H1 (cell line): ENCODE measurements at regions not wholly inside any gene's neighbourhood (a gene's known extent, or its start where the extent isn't known, plus 50 kb on each side); places are given as distances from the start of the nearest gene placed in this dataset.

Experiments
- CTCF ChIA-PET: fragments of 300-600 bp; sonication (Branson Sonifier 250); formaldehyde crosslinking; loops from one replicate; lab custom pipeline; 2021; ENCODE audit not compliant: partially characterized antibody; lab: Charles Lee
- POLR2A ChIA-PET: fragments of 300-600 bp; sonication (Branson Sonifier 250); formaldehyde crosslinking; loops from one replicate; lab custom pipeline; 2021; ENCODE audit warnings: inconsistent platforms; ENCODE audit not compliant: partially characterized antibody; lab: Charles Lee
- DNase-seq, 2 experiments: peaks; one replicate each; pipeline versions ENCODE4 v3.0.0 to v3.0.0-alpha.2; 2010 to 2022; ENCODE audit warnings: low spot score in 2 of 2, low read depth in 1 of 2, mixed read lengths in 1 of 2
- FAIRE-seq: peaks from 2 replicates; lab custom pipeline; 2011; peaks lifted over from hg19 to GRCh38; lab: Jason Lieb, UNC
- H2AFZ ChIP-seq: 2 replicates; pipeline ENCODE4 v1.8.1; 2012; ENCODE audit warnings: low read length, inconsistent platforms
- H2AK5ac ChIP-seq: 2 replicates; pipeline ENCODE4 v1.6.1; 2013; ENCODE audit warnings: low read depth, low read length
- H2BK120ac ChIP-seq: replicated peaks from 2 replicates; pipeline ENCODE3; 2013; ENCODE audit warnings: low read depth, low read length, inconsistent platforms
- H2BK12ac ChIP-seq: 2 replicates; pipeline ENCODE4 v1.6.1; 2013; ENCODE audit warnings: low read depth, low read length
- H2BK15ac ChIP-seq: 2 replicates; pipeline ENCODE4 v1.6.1; 2013; ENCODE audit warnings: low read length
- H2BK20ac ChIP-seq: 2 replicates; pipeline ENCODE4 v1.6.1; 2013; ENCODE audit warnings: low read length
- H2BK5ac ChIP-seq: 2 replicates; pipeline ENCODE4 v1.6.1; 2013; ENCODE audit warnings: low read depth, low read length
- H3K14ac ChIP-seq: 2 replicates; pipeline ENCODE4 v1.6.1; 2013; ENCODE audit warnings: inconsistent platforms; ENCODE audit not compliant: insufficient read length
- H3K18ac ChIP-seq: 2 replicates; pipeline ENCODE4 v1.6.1; 2013; ENCODE audit warnings: low read length; ENCODE audit errors: extremely low read depth
- H3K23ac ChIP-seq: 2 replicates; pipeline ENCODE4 v1.6.1; 2013; ENCODE audit warnings: inconsistent platforms; ENCODE audit not compliant: insufficient read length
- H3K23me2 ChIP-seq: 2 replicates; pipeline ENCODE4 v1.6.1; 2013; ENCODE audit warnings: low read depth, low read length
- H3K27ac ChIP-seq: 2 replicates; pipeline ENCODE4 v1.6.1; 2011; ENCODE audit warnings: low read depth, low read length, inconsistent platforms
- H3K27me3 ChIP-seq, 4 experiments: replicated peaks in 1 of 4; 1 replicate in 1 of 4; 2 replicates in 3 of 4; pipeline versions ENCODE4 v1.6.1 to v1.8.1; 2011 to 2013; ENCODE audit warnings: low read length in 3 of 4, mild to moderate bottlenecking in 3 of 4, inconsistent platforms in 2 of 4, mixed read lengths in 2 of 4, moderate library complexity in 1 of 4; ENCODE audit not compliant: control insufficient read depth in 3 of 4, insufficient read depth in 3 of 4; ENCODE audit errors: extremely low read depth in 1 of 4
- H3K36me3 ChIP-seq, 4 experiments: 2 replicates each; pipeline versions ENCODE4 v1.6.1 to v1.8.1; 2011 to 2013; ENCODE audit warnings: mild to moderate bottlenecking in 4 of 4, low read length in 3 of 4, moderate library complexity in 2 of 4, control low read depth in 1 of 4, inconsistent platforms in 1 of 4; ENCODE audit not compliant: insufficient read depth in 4 of 4, control insufficient read depth in 2 of 4
- H3K4ac ChIP-seq: replicated peaks from 2 replicates; pipeline ENCODE3; 2013; ENCODE audit warnings: low read length, low read depth, mixed read lengths, inconsistent platforms; ENCODE audit not compliant: insufficient read length
- H3K4me1 ChIP-seq, 4 experiments: replicated peaks in 1 of 4; 1 replicate in 1 of 4; 2 replicates in 3 of 4; pipeline versions ENCODE4 v1.6.1 to v1.8.1; 2011 to 2013; ENCODE audit warnings: low read length in 3 of 4, inconsistent platforms in 2 of 4, mixed read lengths in 1 of 4; ENCODE audit not compliant: insufficient read depth in 4 of 4, control insufficient read depth in 3 of 4
- H3K4me2 ChIP-seq, 2 experiments: 2 replicates each; pipeline versions ENCODE4 v1.6.1 to v1.8.1; 2011 to 2013; ENCODE audit warnings: low read depth in 2 of 2, low read length in 2 of 2, control low read depth in 1 of 2, inconsistent platforms in 1 of 2, mild to moderate bottlenecking in 1 of 2; ENCODE audit not compliant: insufficient read depth in 1 of 2
- H3K4me3 ChIP-seq, 4 experiments: fragments of 200-600, 300-600 bp in 1 of 4; sonication (generic), shearing (Covaris generic), sonication (Bioruptor Twin) in 1 of 4; 2 replicates each; pipeline versions ENCODE4 v1.5.1 to v1.8.1; 2011 to 2016; ENCODE audit warnings: low read length in 4 of 4, low read depth in 3 of 4, control low read depth in 2 of 4, inconsistent platforms in 2 of 4, mild to moderate bottlenecking in 2 of 4, mixed read lengths in 1 of 4, moderate library complexity in 1 of 4; ENCODE audit not compliant: insufficient read depth in 2 of 4; ENCODE audit errors: extremely low read depth in 1 of 4
- H3K56ac ChIP-seq: replicated peaks from 2 replicates; pipeline ENCODE3; 2013; ENCODE audit warnings: low read depth, mild to moderate bottlenecking, mixed read lengths, low read length, inconsistent platforms; ENCODE audit not compliant: insufficient read length
- H3K79me1 ChIP-seq: 2 replicates; pipeline ENCODE4 v1.6.1; 2013; ENCODE audit warnings: low read depth, low read length, control low read depth
- H3K79me2 ChIP-seq, 2 experiments: 2 replicates each; pipeline versions ENCODE4 v1.6.1 to v1.8.1; 2012 to 2013; ENCODE audit warnings: low read length in 2 of 2, mild to moderate bottlenecking in 2 of 2, inconsistent platforms in 1 of 2; ENCODE audit not compliant: insufficient read depth in 2 of 2, control insufficient read depth in 1 of 2
- H3K9ac ChIP-seq, 4 experiments: replicated peaks in 1 of 4; 1 replicate in 1 of 4; 2 replicates in 3 of 4; pipeline versions ENCODE4 v1.6.1 to v1.8.1; 2011 to 2013; ENCODE audit warnings: low read depth in 3 of 4, low read length in 3 of 4, control low read depth in 2 of 4, mild to moderate bottlenecking in 2 of 4, moderate library complexity in 2 of 4, inconsistent platforms in 1 of 4; ENCODE audit errors: extremely low read depth in 1 of 4
- H3K9me3 ChIP-seq, 2 experiments: 2 replicates each; pipeline versions ENCODE4 v1.6.1 to v1.8.1; 2012 to 2013; ENCODE audit warnings: mild to moderate bottlenecking in 2 of 2, moderate library complexity in 2 of 2, control low read depth in 1 of 2, inconsistent platforms in 1 of 2, low read depth in 1 of 2, low read length in 1 of 2, mixed read lengths in 1 of 2; ENCODE audit not compliant: insufficient read depth in 2 of 2
- H4K20me1 ChIP-seq, 2 experiments: replicated peaks in 1 of 2; 2 replicates each; pipeline versions ENCODE3 to v1.8.1; 2011 to 2013; ENCODE audit warnings: inconsistent platforms in 2 of 2, low read length in 2 of 2, mild to moderate bottlenecking in 1 of 2; ENCODE audit not compliant: insufficient read depth in 2 of 2, control insufficient read depth in 1 of 2
- H4K5ac ChIP-seq: 2 replicates; pipeline ENCODE4 v1.6.1; 2013; ENCODE audit warnings: low read length, low read depth, mixed read lengths, inconsistent platforms; ENCODE audit not compliant: insufficient read length
- H4K8ac ChIP-seq: 2 replicates; pipeline ENCODE4 v1.8.0; 2013; ENCODE audit warnings: mild to moderate bottlenecking, moderate library complexity, low read length, inconsistent platforms; ENCODE audit not compliant: insufficient read depth; ENCODE audit errors: extremely low read depth
- H4K91ac ChIP-seq: replicated peaks from 2 replicates; pipeline ENCODE3; 2013; ENCODE audit warnings: low read length, mixed read lengths, inconsistent platforms; ENCODE audit not compliant: insufficient read length
- CTCF ChIP-seq, 3 experiments: IDR thresholded peaks; 1 replicate in 2 of 3; 2 replicates in 1 of 3; pipeline versions ENCODE4 v1.5.1 to v1.6.1; 2011; ENCODE audit warnings: low read length in 3 of 3, mild to moderate bottlenecking in 3 of 3, inconsistent platforms in 2 of 3, low read depth in 1 of 3, moderate library complexity in 1 of 3; ENCODE audit not compliant: insufficient read depth in 1 of 3; ENCODE audit errors: control extremely low read depth in 1 of 3
- RFX5 ChIP-seq: IDR thresholded peaks from 2 replicates; pipeline ENCODE4 v1.6.1; 2011; ENCODE audit warnings: low read depth, low read length, improper control_type of control experiment, borderline replicate concordance
- WGBS, 2 experiments: shearing (Covaris generic) in 1 of 2; methylation state at CpG; one replicate each; pipeline versions ENCODE4 v1.1.6 to v1.1.7; 2013 to 2015; ENCODE audit warnings: low lambda C conversion rate in 2 of 2, mixed read lengths in 2 of 2, inconsistent platforms in 1 of 2, low coverage in 1 of 2, missing lambda C conversion rate in 1 of 2; ENCODE audit not compliant: insufficient replicate concordance in 2 of 2, insufficient coverage in 1 of 2, insufficient read length in 1 of 2; ENCODE audit errors: extremely low coverage in 1 of 2, missing lambda C conversion rate in 1 of 2; 5-methylcytosine and 5-hydroxymethylcytosine counted together

GRCh38 chr4:151471728-151472127, 62.8 kb downstream of the FHIP1A start:
- Histone ChIP-seq H2BK20ac (no peak overlapping the region), H3K27me3 (no peaks in the 10 kb centered on the region), H4K20me1 (no peaks in the 10 kb centered on the region), H3K79me2 (peaks cover 0 to 78% of the 10 kb centered on the region in 2 experiments; a peak in 3 of 4 replicates), H2BK5ac (no peak overlapping the region), H3K18ac (no peak overlapping the region), H4K8ac (no peak overlapping the region), H3K14ac (no peak overlapping the region), H3K79me1 (peaks cover 2% of the 10 kb centered on the region; the same call in 1 of the 2 replicates), H2BK120ac (no peak overlapping the region), H3K4me1 (peaks cover 2 to 11% (median 6%) of the 10 kb centered on the region in 4 experiments; a peak in 4 of 7 replicates), H3K4me3 (no peak overlapping the region), H3K9me3 (no peaks in the 10 kb centered on the region), H2BK12ac (no peak overlapping the region), H2AK5ac (no peak overlapping the region), H2BK15ac (no peak overlapping the region), H3K23ac (no peak overlapping the region), H4K91ac (no peak overlapping the region), H3K4ac (no peak overlapping the region), H3K56ac (no peak overlapping the region), H2AFZ (no peak overlapping the region), H3K23me2 (no peaks in the 10 kb centered on the region), H3K4me2 (no peak overlapping the region), H3K27ac (no peak overlapping the region), H4K5ac (no peak overlapping the region), H3K36me3 (no peaks in the 10 kb centered on the region), H3K9ac (no peak overlapping the region)
- WGBS, 2 experiments, result 97% methylated on average over 4 of the region's 4 CpGs; no CpG with 5 or more reads in 1 of the 2 experiments
- no peak for FAIRE-seq
- ChIA-PET CTCF (no interaction called here), POLR2A (no interaction called here)
- no peak for DNase-seq
- TF ChIP-seq CTCF (IDR thresholded peaks at IDR 0.05; ENCODE audit: control extremely low read depth in 1 of 3, insufficient read depth in 1 of 3, low read depth in 1 of 3, low read length in 3 of 3), result no peak
- TF ChIP-seq RFX5, result no peak
